ENCODE measurements at regions not wholly inside any gene's neighbourhood (a gene's known extent, or its start where the extent isn't known, plus 50 kb on each side); places are given as distances from the start of the nearest gene placed in this dataset.

DNA sequence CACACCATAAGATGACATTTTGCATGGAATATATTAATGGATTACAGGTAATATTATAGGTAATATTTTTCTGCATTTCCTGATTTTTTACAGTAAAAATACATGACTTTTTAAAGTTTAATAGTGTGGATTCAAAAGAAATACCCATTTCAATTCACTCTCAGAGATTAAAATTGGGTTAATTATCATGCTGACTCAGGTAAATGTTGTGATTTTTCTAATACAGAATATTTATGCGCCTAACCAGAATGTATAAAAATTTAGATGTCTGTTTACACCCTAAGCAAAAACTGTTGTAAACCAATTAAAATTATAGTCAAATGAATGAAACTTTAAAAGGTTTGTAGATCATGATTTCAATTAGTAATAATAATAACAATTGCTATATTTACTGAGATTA is 117.2 kb upstream of the FLRT2 start:
- 100% methylated on average over 1 of the region's 1 CpG for WGBS (ENCODE audit: low lambda C conversion rate, missing lambda C conversion rate)
- H3K27me3 ChIP-seq: no peaks in the 10 kb centered on the region
- H3K79me2 ChIP-seq: no peaks in the 10 kb centered on the region
- no peak overlapping the region for H2AFZ ChIP-seq
- TF ChIP-seq, protein P1, sequence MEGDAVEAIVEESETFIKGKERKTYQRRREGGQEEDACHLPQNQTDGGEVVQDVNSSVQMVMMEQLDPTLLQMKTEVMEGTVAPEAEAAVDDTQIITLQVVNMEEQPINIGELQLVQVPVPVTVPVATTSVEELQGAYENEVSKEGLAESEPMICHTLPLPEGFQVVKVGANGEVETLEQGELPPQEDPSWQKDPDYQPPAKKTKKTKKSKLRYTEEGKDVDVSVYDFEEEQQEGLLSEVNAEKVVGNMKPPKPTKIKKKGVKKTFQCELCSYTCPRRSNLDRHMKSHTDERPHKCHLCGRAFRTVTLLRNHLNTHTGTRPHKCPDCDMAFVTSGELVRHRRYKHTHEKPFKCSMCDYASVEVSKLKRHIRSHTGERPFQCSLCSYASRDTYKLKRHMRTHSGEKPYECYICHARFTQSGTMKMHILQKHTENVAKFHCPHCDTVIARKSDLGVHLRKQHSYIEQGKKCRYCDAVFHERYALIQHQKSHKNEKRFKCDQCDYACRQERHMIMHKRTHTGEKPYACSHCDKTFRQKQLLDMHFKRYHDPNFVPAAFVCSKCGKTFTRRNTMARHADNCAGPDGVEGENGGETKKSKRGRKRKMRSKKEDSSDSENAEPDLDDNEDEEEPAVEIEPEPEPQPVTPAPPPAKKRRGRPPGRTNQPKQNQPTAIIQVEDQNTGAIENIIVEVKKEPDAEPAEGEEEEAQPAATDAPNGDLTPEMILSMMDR (IDR thresholded peaks at IDR 0.05; ENCODE audit: poor library complexity): no peak
- H3K36me3 ChIP-seq (replicated peaks; ENCODE audit: insufficient read depth, low read depth): no peaks in the 10 kb centered on the region
- no peak overlapping the region for H3K4me3 ChIP-seq
- H3K9me3 ChIP-seq (ENCODE audit: low read depth): no peaks in the 10 kb centered on the region
- no peak overlapping the region for H3K4me2 ChIP-seq
- no peaks in the 10 kb centered on the region for H4K20me1 ChIP-seq (ENCODE audit: insufficient read depth, poor library complexity, severe bottlenecking)
- no peak for DNase-seq (ENCODE audit: low spot score)
- peaks cover 4% of the 10 kb centered on the region for H3K4me1 ChIP-seq (ENCODE audit: insufficient read depth)
- no peaks in the 10 kb centered on the region for H3K9me2 ChIP-seq (replicated peaks; ENCODE audit: insufficient read depth)
- no peak overlapping the region for H3K27ac ChIP-seq

DNA sequence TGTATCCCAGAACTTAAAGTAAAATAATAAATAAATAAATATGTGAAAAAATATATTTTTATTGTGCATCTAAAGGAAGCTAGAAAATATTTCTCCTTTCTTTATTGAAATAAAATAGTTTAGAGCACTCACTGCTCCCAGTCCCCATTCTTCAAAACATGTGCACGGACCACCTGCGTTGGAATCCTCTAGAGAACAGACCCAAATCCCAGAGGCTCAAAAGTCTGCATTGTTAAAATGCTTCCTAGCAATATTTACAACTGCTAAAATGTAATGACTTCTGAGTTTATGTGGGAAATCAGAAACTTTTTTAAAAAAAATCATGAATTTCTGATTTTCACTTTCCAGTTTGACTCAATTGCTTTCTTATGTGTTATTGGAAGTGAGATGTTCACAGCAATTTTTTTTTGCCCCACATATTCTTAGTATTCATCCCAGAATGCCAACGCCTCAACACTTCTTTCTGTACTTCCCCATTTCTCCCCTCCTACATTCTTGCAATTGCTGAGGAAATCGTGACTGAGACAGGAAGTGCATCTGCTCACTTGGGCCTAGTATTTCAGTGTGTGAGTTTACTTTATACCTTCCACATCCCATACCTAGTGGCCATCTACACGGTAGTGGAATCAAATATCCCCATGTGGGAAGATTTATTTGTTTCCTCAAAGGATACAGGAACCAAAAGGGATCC is 116.0 kb upstream of the FLRT2 start:
- Histone ChIP-seq H3K27me3 (no peaks in the 10 kb centered on the region), H3K4me1 (ENCODE audit: insufficient read depth) (peaks cover 4% of the 10 kb centered on the region), H3K4me3 (no peak overlapping the region), H3K79me2 (no peaks in the 10 kb centered on the region), H3K36me3 (replicated peaks; ENCODE audit: insufficient read depth, low read depth) (no peaks in the 10 kb centered on the region), H3K27ac (no peak overlapping the region), H3K4me2 (no peak overlapping the region), H4K20me1 (ENCODE audit: insufficient read depth, poor library complexity, severe bottlenecking) (no peaks in the 10 kb centered on the region), H3K9me2 (replicated peaks; ENCODE audit: insufficient read depth) (no peaks in the 10 kb centered on the region), H3K9me3 (ENCODE audit: low read depth) (no peaks in the 10 kb centered on the region), H2AFZ (no peak overlapping the region)
- no peak for DNase-seq (ENCODE audit: low spot score)
- 87% methylated on average over 5 of the region's 5 CpGs for WGBS (ENCODE audit: low lambda C conversion rate, missing lambda C conversion rate)
- no peak for TF ChIP-seq EZH2 (IDR thresholded peaks at IDR 0.05; ENCODE audit: borderline replicate concordance)
- TF ChIP-seq EZH2phosphoT487 (IDR thresholded peaks at IDR 0.05; ENCODE audit: low read depth, severe bottlenecking, unreplicated experiment): no peak
- TF ChIP-seq, protein P1 (IDR thresholded peaks at IDR 0.05; ENCODE audit: poor library complexity): no peak

DNA sequence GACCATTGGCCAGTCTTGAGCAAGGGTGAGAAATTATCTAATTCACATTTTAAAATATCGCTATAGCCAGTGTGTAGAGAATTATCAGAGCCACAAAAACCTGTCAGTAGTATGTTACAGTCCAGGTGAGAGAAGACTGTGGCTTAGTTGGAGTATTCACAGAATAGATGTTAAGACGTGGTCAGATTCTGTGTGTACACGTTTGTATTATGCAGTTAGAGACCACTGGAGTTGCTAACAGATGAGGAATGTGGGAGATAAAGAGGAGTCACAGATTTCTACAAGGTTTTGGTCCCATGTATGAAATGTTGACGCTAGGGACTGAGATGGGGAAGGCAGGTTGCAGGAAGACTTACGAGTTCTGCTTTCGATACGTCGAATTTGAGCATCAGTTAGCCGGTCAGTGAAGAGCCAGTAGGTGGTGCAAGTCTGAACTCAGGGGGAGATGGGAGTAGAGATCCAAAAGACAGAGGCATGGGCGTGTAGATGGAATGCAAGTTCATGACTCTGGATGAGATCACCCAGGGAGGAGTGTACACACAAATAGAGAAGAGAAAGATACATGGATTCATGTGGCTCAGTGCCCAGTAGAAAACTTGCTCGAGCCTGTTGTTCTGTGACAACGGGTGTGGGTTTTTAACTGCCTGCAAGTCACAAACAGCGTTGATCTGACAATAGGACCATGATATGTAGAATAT is 114.8 kb upstream of the FLRT2 start:
- no peak overlapping the region for H3K27ac ChIP-seq
- no peak overlapping the region for H3K4me2 ChIP-seq
- H3K4me3 ChIP-seq: no peak overlapping the region
- peak; percentile 65 for DNase-seq (ENCODE audit: low spot score)
- no peak overlapping the region for H2AFZ ChIP-seq
- 75% methylated on average over 13 of the region's 13 CpGs for WGBS (ENCODE audit: low lambda C conversion rate, missing lambda C conversion rate)
- no peaks in the 10 kb centered on the region for H3K9me2 ChIP-seq (replicated peaks; ENCODE audit: insufficient read depth)
- H3K9me3 ChIP-seq (ENCODE audit: low read depth): no peaks in the 10 kb centered on the region
- TF ChIP-seq, protein P1 (IDR thresholded peaks at IDR 0.05; ENCODE audit: poor library complexity): peak; percentile 41
- no peak for TF ChIP-seq EZH2 (IDR thresholded peaks at IDR 0.05; ENCODE audit: borderline replicate concordance)
- no peaks in the 10 kb centered on the region for H3K27me3 ChIP-seq
- H3K4me1 ChIP-seq (ENCODE audit: insufficient read depth): peaks cover 4% of the 10 kb centered on the region
- no peaks in the 10 kb centered on the region for H4K20me1 ChIP-seq (ENCODE audit: insufficient read depth, poor library complexity, severe bottlenecking)
- no peaks in the 10 kb centered on the region for H3K36me3 ChIP-seq (replicated peaks; ENCODE audit: insufficient read depth, low read depth)
- H3K79me2 ChIP-seq: no peaks in the 10 kb centered on the region
